Femur (tissue), 1 donor: ENCODE measurements at regions not wholly inside any gene's neighbourhood (a gene's known extent, or its start where the extent isn't known, plus 50 kb on each side); places are given as distances from the start of the nearest gene placed in this dataset.
"Not testable (repeated sequence)": the region's sequence is repeated elsewhere in the genome, so short reads cannot be mapped to it uniquely, and the experiment has no call there.

Experiments
- DNase-seq: peaks from one replicate; pipeline ENCODE4 v3.0.0-alpha.2; 2017

GRCh38 chr10:31190488-31190887, 128.5 kb upstream of the ZEB1 start:
- no peak for DNase-seq

DNA sequence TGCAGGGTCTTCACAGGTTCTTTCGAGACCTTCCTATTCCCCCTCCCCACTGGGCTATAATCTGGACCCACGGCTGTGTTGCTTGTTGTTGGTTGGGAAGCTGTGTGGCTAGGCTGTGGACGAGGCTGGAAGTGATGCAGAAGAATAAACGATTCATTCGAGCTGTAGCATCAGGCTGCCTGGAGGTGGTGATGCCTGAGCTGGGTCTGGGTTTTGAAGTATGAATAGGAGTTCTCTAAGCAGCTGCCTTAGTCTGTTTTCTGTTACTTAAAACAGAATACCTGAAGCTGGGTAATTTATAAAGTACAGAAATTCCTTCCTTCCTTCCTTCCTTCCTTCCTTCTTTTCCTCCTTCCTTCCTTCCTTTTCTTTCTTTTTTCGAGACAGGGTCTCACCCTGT, 126.5 kb upstream of the ZEB1 start:
- no peak for DNase-seq

- DNase-seq, result peak; percentile 60
Observed at GRCh38 chr10:31194986-31195385, 124.0 kb upstream of the ZEB1 start.

DNA sequence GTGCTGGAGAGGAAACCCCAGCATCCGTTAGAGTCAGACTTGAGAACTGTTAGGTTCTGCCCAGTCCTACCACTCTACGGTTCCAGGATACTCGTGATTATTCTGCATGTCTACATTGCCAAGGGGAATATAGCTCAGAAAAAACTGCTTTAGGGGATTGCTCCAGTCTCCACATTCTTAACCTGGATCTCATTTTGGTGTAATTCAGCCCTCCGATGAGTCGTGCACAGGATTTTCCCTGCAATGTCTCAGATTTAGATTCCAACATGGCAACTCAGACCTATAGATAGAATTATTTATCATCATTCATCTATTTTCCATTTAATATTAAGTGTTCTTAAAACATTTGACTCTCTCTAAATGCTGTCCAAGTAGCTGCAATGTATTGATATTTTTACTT, 121.1 kb upstream of the ZEB1 start:
- DNase-seq, result no peak

- DNase-seq, result no peak
Observed at GRCh38 chr10:31204090-31204489, 114.9 kb upstream of the ZEB1 start.

DNA sequence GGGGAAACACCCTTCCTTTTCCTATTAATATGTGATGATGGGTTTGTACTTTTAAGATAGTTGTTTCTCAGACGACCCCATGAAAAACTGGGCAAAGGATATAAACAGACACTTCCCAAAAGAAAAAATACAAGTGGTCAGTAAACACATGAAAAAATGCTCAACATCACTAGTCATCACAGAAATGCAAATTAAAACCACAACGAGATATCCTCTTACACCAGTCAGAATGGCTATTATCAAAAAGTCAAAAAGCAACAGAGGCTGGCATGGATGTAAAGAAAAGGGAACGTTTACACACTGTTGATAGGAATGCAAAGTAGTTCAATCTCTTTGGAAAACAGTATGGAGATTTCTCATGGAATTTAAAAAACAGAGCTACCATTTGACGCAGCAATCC, 111.4 kb upstream of the ZEB1 start:
- DNase-seq, result no peak

DNA sequence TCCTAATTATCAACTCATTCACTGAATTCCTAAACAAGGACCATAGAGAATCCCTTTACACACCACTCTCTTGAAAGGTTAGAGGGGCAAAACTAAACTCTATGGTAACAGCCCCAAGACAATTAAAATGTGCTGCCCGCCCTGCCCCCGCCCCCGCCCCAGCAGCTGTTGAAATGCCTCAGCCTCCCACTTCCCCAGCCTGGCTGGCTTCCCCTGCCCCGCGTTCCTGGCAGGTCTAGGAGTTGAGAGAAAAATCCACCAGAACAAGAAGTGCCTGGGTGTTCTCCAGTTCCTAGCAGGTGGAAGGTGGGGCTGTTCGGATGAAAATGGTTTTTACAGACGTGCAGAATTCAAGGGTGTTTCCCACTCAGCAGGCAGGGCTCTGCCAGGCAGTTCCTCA, 109.5 kb upstream of the ZEB1 start:
- DNase-seq, result no peak

DNA sequence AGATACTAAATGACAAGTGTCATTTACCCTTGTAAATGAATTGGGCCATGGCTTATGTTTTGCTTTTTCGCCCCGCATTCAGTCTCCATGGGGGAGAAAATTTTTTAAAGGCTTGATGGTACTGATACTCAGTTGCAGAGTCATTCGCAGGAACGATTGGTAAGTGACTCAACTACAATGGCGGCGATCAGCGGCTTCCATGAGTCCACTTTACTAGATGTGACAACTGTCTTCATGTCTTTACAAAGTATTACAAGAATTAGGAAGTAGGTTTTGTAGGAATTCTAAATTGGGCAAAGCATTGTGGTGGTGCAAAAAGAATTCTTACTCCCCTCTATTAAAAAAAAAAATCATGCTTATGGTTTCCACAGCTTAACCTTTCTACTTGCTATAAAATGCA, 108.8 kb upstream of the ZEB1 start:
- DNase-seq, result no peak

DNA sequence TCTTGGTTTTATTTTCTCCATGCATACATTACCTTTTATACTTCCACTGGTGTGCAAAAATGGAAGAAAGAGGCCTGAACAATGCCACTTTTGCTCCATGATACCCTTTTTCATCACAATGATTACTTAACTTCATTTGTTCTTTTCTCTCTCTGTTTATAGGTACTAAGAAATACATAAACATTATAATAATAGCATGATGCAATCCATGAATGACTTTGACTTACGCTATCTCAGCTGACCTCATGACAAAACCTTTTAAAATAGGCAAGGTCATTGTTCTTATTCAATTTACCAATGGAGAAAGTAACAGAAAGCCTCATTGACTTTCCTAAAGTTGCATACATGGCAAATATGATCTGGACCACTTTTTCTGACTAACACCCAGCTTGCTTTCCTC, 105.1 kb upstream of the ZEB1 start:
- no peak for DNase-seq

DNA sequence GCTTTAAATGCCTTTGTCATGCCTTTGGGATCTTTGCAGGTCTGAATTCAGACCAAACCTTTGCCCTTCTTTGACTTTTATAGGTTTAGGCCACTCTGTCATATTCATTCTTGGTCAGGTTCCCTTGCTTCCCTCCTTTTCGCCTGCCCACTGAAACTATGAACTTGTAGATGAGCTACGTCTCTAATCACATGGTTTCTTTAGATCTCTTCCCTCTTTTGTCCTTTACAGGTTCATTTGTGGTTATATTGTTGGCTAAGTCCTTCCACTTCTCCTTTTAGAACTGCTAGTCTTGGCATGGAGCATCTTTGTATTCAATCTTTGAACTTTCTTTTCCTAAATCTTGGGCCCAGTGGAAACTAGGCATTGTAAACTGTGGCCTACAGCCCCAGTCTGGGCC, 104.0 kb upstream of the ZEB1 start:
- no peak for DNase-seq

DNA sequence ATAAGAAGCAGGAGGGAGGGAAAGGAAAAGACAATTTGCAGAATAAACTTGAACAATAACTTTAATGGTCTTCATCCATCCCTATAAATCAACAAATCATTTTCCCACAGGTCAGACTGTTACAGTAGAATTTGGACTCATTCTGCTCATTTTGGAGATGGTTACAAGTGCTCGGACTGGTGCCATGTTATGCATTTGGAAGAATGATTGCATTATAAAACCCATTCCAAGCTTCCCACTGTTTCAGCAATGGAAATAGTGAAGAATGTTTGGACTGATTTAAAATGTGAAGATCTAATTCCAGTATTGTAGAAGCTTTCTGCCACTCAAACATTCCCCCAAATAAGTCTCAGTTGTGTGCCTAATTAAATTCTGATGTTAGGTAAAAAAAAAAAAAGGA, 99.7 kb upstream of the ZEB1 start:
- peak; percentile 59 for DNase-seq

DNA sequence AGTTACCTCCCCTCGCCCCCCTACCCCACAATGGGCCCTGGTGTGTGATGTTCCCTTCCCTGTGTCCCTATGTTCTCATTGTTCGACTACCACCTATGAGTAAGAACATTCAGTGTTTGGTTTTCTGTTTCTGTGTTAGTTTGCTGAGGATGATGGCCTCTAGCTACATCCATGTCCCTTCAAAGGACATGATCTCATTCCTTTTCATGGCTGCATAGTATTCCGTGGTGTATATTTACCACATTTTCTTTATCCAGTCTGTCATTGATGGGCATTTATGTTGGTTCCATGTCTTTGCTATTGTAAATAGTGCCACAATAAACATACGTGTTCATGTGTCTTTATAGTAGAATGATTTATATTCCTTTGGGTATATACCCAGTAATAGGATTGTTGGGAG, 90.2 kb upstream of the ZEB1 start:
- DNase-seq, result not testable (repeated sequence)

- DNase-seq, result no peak
Observed at GRCh38 chr10:31239961-31240360, 79.1 kb upstream of the ZEB1 start.

DNA sequence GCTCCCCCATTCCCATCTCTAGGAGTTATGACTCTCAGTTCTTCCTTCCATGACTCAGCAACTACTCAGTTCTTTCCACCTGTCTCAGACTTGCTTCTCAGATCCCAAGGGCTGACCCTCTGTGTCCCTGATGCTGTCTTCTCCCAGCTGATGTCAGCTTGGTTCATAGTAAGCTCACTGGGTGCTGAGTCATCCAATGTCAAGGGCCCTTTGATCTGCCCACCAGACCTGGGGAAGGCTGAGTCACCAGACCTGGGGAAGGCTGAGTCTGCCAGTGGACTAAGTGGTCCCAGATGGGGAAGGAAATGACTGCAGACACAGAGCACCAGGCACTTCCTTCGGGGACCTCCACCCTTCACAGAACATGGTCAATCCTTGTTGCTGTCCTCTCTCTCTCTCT, 76.1 kb upstream of the ZEB1 start:
- DNase-seq, result no peak

- not testable (repeated sequence) for DNase-seq
Observed at GRCh38 chr10:31251118-31251517, 67.9 kb upstream of the ZEB1 start.

- no peak for DNase-seq
Observed at GRCh38 chr10:31253237-31253636, 65.8 kb upstream of the ZEB1 start.

GRCh38 chr10:31261511-31262311, 57.3 kb upstream of the ZEB1 start:
- DNase-seq, result no peak

GRCh38 chr10:31262672-31263071, 56.3 kb upstream of the ZEB1 start:
- peak; percentile 81 for DNase-seq

DNA sequence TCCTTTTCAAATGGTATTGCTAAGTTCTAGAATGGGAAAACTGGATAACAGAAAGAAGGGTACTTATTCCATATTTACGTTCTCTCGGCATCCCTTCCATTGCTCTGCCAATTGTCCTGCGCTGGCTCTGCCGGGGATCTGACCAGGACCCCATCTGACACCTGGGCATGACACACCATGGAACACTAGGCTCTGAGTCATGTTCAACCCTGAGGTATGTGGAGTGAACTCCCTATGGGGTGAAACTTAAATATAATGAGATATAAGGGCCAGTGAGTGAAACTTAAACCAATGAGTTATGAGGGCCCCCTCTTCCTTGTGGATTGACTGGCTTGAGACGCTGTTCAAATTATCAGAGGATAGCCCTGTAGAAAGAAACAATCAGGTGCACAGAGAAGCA, 55.1 kb upstream of the ZEB1 start:
- DNase-seq, result no peak

- no peak for DNase-seq
Observed at GRCh38 chr10:31268444-31269303, 50.3 kb upstream of the ZEB1 start.
